ENCODE measurements at regions not wholly inside any gene's neighbourhood (a gene's known extent, or its start where the extent isn't known, plus 50 kb on each side); places are given as distances from the start of the nearest gene placed in this dataset.

GRCh38 chr10:3226960-3227744, 54.6 kb upstream of the PITRM1 start:
- ChIA-PET CTCF (interaction anchor here (1.1 kb wide), 1 partner anchor 29 kb away, joined by 6 read pairs; no protein-coding TSS in a partner anchor), POLR2A (ENCODE audit: unreplicated experiment) (interaction anchor here (0.6 kb wide), 1 partner anchor 933 kb away, joined by 8 read pairs; no protein-coding TSS in a partner anchor)
- Histone ChIP-seq H3K4me3 (ENCODE audit: low read length) (peak overlapping the region; percentile 47; the same call in 1 of the 2 replicates), H3K4me2 (ENCODE audit: low read length) (peak overlapping the region; percentile 82), H3K79me2 (ENCODE audit: low read length) (no peaks in the 10 kb centered on the region), H3K36me3 (ENCODE audit: low read depth, low read length) (no peaks in the 10 kb centered on the region), H3K4me1 (ENCODE audit: insufficient read depth, low read length) (peaks cover 20% of the 10 kb centered on the region), H3F3A (ENCODE audit: low read length, unreplicated experiment) (no peaks in the 10 kb centered on the region), H3K9me3 (ENCODE audit: low read length) (no peaks in the 10 kb centered on the region), H2AFZ (ENCODE audit: low read length) (no peak overlapping the region), H3K9ac (ENCODE audit: low read length) (peak overlapping the region; percentile 69), H3K9me2 (replicated peaks; ENCODE audit: low read length) (no peaks in the 10 kb centered on the region), H3K27ac (ENCODE audit: low read length) (peak overlapping the region; percentile 93), H4K20me1 (ENCODE audit: low read length) (no peaks in the 10 kb centered on the region), H3K27me3 (ENCODE audit: low read length) (no peaks in the 10 kb centered on the region)
- peak; percentile 79 for DNase-seq
- ATAC-seq = peak; percentile 95
- no peak for TF ChIP-seq EZH2 (IDR thresholded peaks at IDR 0.05; ENCODE audit: low read length, unreplicated experiment)
- no peak for TF ChIP-seq EZH2phosphoT487 (IDR thresholded peaks at IDR 0.05; ENCODE audit: borderline replicate concordance, low read length)
- no peak for TF ChIP-seq CTCF (conservative IDR thresholded peaks at IDR 0.05; ENCODE audit: low read depth, low read length)
- intact Hi-C loops (cut with micrococcal nuclease) = loop anchor here (2.0 kb wide), 1 partner anchor 30 kb away; no protein-coding TSS in a partner anchor
- BruUV-seq (replicated peaks) = no TSS peak

- ATAC-seq (no peak), DNase-seq (peak; percentile 15)
- CTCF ChIA-PET = no interaction called here
- no peak overlapping the region for H3K4me3 ChIP-seq (ENCODE audit: low read length)
- no peaks in the 10 kb centered on the region for H3F3A ChIP-seq (ENCODE audit: low read length, unreplicated experiment)
- H3K36me3 ChIP-seq (ENCODE audit: low read depth, low read length) = no peaks in the 10 kb centered on the region
- H3K79me2 ChIP-seq (ENCODE audit: low read length) = no peaks in the 10 kb centered on the region
- TF ChIP-seq EZH2phosphoT487 (IDR thresholded peaks at IDR 0.05; ENCODE audit: borderline replicate concordance, low read length) = no peak
- POLR2A ChIA-PET (ENCODE audit: unreplicated experiment) = no interaction called here
- H2AFZ ChIP-seq (ENCODE audit: low read length) = no peak overlapping the region
- no peak overlapping the region for H3K27ac ChIP-seq (ENCODE audit: low read length)
- no peaks in the 10 kb centered on the region for H3K27me3 ChIP-seq (ENCODE audit: low read length)
- no peak overlapping the region for H3K4me2 ChIP-seq (ENCODE audit: low read length)
- no peak overlapping the region for H3K9ac ChIP-seq (ENCODE audit: low read length)
- no peaks in the 10 kb centered on the region for H3K9me2 ChIP-seq (replicated peaks; ENCODE audit: low read length)
- peaks cover 27% of the 10 kb centered on the region for H3K4me1 ChIP-seq (ENCODE audit: insufficient read depth, low read length)
- H3K9me3 ChIP-seq (ENCODE audit: low read length) = no peaks in the 10 kb centered on the region
- no TSS peak for BruUV-seq (replicated peaks)
- no peaks in the 10 kb centered on the region for H4K20me1 ChIP-seq (ENCODE audit: low read length)
- intact Hi-C loops (cut with micrococcal nuclease) = no loop called here
Measured at GRCh38 chr10:3225561-3225960, 53.0 kb upstream of the PITRM1 start.

- no peak for ATAC-seq
- no peak overlapping the region for H3K9ac ChIP-seq (ENCODE audit: low read length)
Measured at GRCh38 chr10:3224241-3224640, 51.7 kb upstream of the PITRM1 start.

More at GRCh38 chr10:3224241-3224640, 51.7 kb upstream of the PITRM1 start:
- Histone ChIP-seq H3K9me3 (ENCODE audit: low read length) (no peaks in the 10 kb centered on the region), H4K20me1 (ENCODE audit: low read length) (no peaks in the 10 kb centered on the region), H3K27me3 (ENCODE audit: low read length) (no peaks in the 10 kb centered on the region), H3F3A (ENCODE audit: low read length, unreplicated experiment) (no peaks in the 10 kb centered on the region), H3K4me1 (ENCODE audit: insufficient read depth, low read length) (peaks cover 27% of the 10 kb centered on the region), H3K36me3 (ENCODE audit: low read depth, low read length) (no peaks in the 10 kb centered on the region), H3K9me2 (replicated peaks; ENCODE audit: low read length) (no peaks in the 10 kb centered on the region), H3K79me2 (ENCODE audit: low read length) (no peaks in the 10 kb centered on the region), H3K4me3 (ENCODE audit: low read length) (no peak overlapping the region), H3K27ac (ENCODE audit: low read length) (no peak overlapping the region), H2AFZ (ENCODE audit: low read length) (no peak overlapping the region), H3K4me2 (ENCODE audit: low read length) (no peak overlapping the region)
- intact Hi-C loops (cut with micrococcal nuclease) = no loop called here
- no TSS peak for BruUV-seq (replicated peaks)
- ChIA-PET CTCF (no interaction called here), POLR2A (ENCODE audit: unreplicated experiment) (no interaction called here)
- DNase-seq = no peak
- no peak for TF ChIP-seq CTCF (conservative IDR thresholded peaks at IDR 0.05; ENCODE audit: low read depth, low read length)
- no peak for TF ChIP-seq EZH2phosphoT487 (IDR thresholded peaks at IDR 0.05; ENCODE audit: borderline replicate concordance, low read length)
- TF ChIP-seq EZH2 (IDR thresholded peaks at IDR 0.05; ENCODE audit: low read length, unreplicated experiment) = no peak

Measured in PC-3 (cell line).